Brain microvascular endothelial cell (primary cell): ENCODE measurements at regions not wholly inside any gene's neighbourhood (a gene's known extent, or its start where the extent isn't known, plus 50 kb on each side); places are given as distances from the start of the nearest gene placed in this dataset.
"Not testable (repeated sequence)": the region's sequence is repeated elsewhere in the genome, so short reads cannot be mapped to it uniquely, and the experiment has no call there.

Source experiments
- DNase-seq: peaks from one replicate; pipeline ENCODE4 v3.0.0-alpha.2; 2020
- H3K27ac ChIP-seq: fragments of 250-450 bp; sonication (Bioruptor Pico); 2 replicates; pipeline ENCODE4 v1.5.1; 2020; ENCODE audit warnings: mild to moderate bottlenecking, moderate library complexity
- H3K27me3 ChIP-seq: fragments of 250-450 bp; sonication (Bioruptor Pico); replicated peaks from 2 replicates; pipeline ENCODE4 v1.5.1; 2020; ENCODE audit warnings: mild to moderate bottlenecking
- H3K36me3 ChIP-seq: fragments of 250-450 bp; sonication (Bioruptor Pico); replicated peaks from 2 replicates; pipeline ENCODE4 v1.5.1; 2020; ENCODE audit warnings: mild to moderate bottlenecking
- H3K4me3 ChIP-seq: 2 replicates; pipeline ENCODE4 v1.5.1; 2011; ENCODE audit warnings: low read depth, mild to moderate bottlenecking, control low read depth, low read length, moderate library complexity
- CTCF ChIP-seq: IDR thresholded peaks from 2 replicates; pipeline ENCODE4 v1.5.1; 2011; ENCODE audit warnings: low read depth, mild to moderate bottlenecking, moderate library complexity, low read length, control low read depth, inconsistent platforms; ENCODE audit errors: missing control alignments
- in situ Hi-C: cut with HindIII; loops from 2 replicates; pipeline ENCODE4 v1.10.0; 2017; ENCODE audit warnings: low sequenced_read_pairs, low pct_ligation_motif_present

GRCh38 chr7:124120911-124121310 is 88.0 kb upstream of the TMEM229A start:
- in situ Hi-C loops: no loop called here
- DNase-seq: no peak
- Histone ChIP-seq H3K27ac (no peak overlapping the region), H3K27me3 (no peaks in the 10 kb centered on the region), H3K36me3 (no peaks in the 10 kb centered on the region), H3K4me3 (no peak overlapping the region)
- no peak for TF ChIP-seq CTCF

GRCh38 chr7:124113045-124113444 is 80.2 kb upstream of the TMEM229A start:
- in situ Hi-C loops: no loop called here
- no peaks in the 10 kb centered on the region for H3K36me3 ChIP-seq
- H3K4me3 ChIP-seq: no peak overlapping the region
- H3K27ac ChIP-seq: no peak overlapping the region
- DNase-seq: no peak
- no peaks in the 10 kb centered on the region for H3K27me3 ChIP-seq
- no peak for TF ChIP-seq CTCF

GRCh38 chr7:124106575-124106974 is 73.7 kb upstream of the TMEM229A start:
- in situ Hi-C loops: no loop called here
- no peaks in the 10 kb centered on the region for H3K36me3 ChIP-seq
- no peak overlapping the region for H3K4me3 ChIP-seq
- TF ChIP-seq CTCF: no peak
- H3K27ac ChIP-seq: no peak overlapping the region
- no peak for DNase-seq
- no peaks in the 10 kb centered on the region for H3K27me3 ChIP-seq

- Histone ChIP-seq H3K27ac (no peak overlapping the region), H3K36me3 (no peaks in the 10 kb centered on the region), H3K27me3 (no peaks in the 10 kb centered on the region), H3K4me3 (no peak overlapping the region)
- in situ Hi-C loops: no loop called here
- peak; percentile 59 for TF ChIP-seq CTCF
- no peak for DNase-seq
These were observed 68.4 kb upstream of the TMEM229A start for GRCh38 chr7:124101173-124101768.

GRCh38 chr7:124100190-124100589 is 67.3 kb upstream of the TMEM229A start:
- TF ChIP-seq CTCF: no peak
- in situ Hi-C loops: no loop called here
- Histone ChIP-seq H3K36me3 (no peaks in the 10 kb centered on the region), H3K27ac (no peak overlapping the region), H3K4me3 (no peak overlapping the region), H3K27me3 (no peaks in the 10 kb centered on the region)
- DNase-seq: no peak

GRCh38 chr7:124099585-124099984 is 66.7 kb upstream of the TMEM229A start:
- H3K27ac ChIP-seq, DNase-seq, H3K4me3 ChIP-seq, H3K27me3 ChIP-seq, H3K36me3 ChIP-seq, in situ Hi-C loops: not testable (repeated sequence)
